ENCODE measurements at regions not wholly inside any gene's neighbourhood (a gene's known extent, or its start where the extent isn't known, plus 50 kb on each side); places are given as distances from the start of the nearest gene placed in this dataset.

GRCh38 chr2:60339286-60339685 is 214.2 kb downstream of the BCL11A start:
- H3K4me3 ChIP-seq (ENCODE audit: low read length): no peak overlapping the region
- H3K9ac ChIP-seq (ENCODE audit: low read depth, low read length): no peak overlapping the region
- H3K4me1 ChIP-seq (ENCODE audit: control insufficient read depth, insufficient read depth, low read length): no peaks in the 10 kb centered on the region
- H3K27me3 ChIP-seq (ENCODE audit: control insufficient read depth, insufficient read depth, low read length): no peaks in the 10 kb centered on the region
- no peaks in the 10 kb centered on the region for H3K36me3 ChIP-seq (ENCODE audit: insufficient read depth, low read length)
- no peaks in the 10 kb centered on the region for H3K9me3 ChIP-seq (replicated peaks; ENCODE audit: low read length)
- H3K4me2 ChIP-seq (ENCODE audit: low read length): no peak overlapping the region

GRCh38 chr2:60337142-60337497 is 216.3 kb downstream of the BCL11A start:
- Histone ChIP-seq H3K9me3 (replicated peaks; ENCODE audit: low read length) (no peaks in the 10 kb centered on the region), H3K27me3 (ENCODE audit: control insufficient read depth, insufficient read depth, low read length) (no peaks in the 10 kb centered on the region), H3K36me3 (ENCODE audit: insufficient read depth, low read length) (no peaks in the 10 kb centered on the region), H3K4me2 (ENCODE audit: low read length) (no peak overlapping the region), H3K9ac (ENCODE audit: low read depth, low read length) (no peak overlapping the region), H3K4me1 (ENCODE audit: control insufficient read depth, insufficient read depth, low read length) (no peaks in the 10 kb centered on the region), H3K4me3 (ENCODE audit: low read length) (no peak overlapping the region)

GRCh38 chr2:60336442-60337141 is 216.9 kb downstream of the BCL11A start:
- no peaks in the 10 kb centered on the region for H3K9me3 ChIP-seq (replicated peaks; ENCODE audit: low read length)
- no peak overlapping the region for H3K4me3 ChIP-seq (ENCODE audit: low read length)
- no peaks in the 10 kb centered on the region for H3K36me3 ChIP-seq (ENCODE audit: insufficient read depth, low read length)
- H3K4me1 ChIP-seq (ENCODE audit: control insufficient read depth, insufficient read depth, low read length): no peaks in the 10 kb centered on the region
- no peak overlapping the region for H3K9ac ChIP-seq (ENCODE audit: low read depth, low read length)
- no peak overlapping the region for H3K4me2 ChIP-seq (ENCODE audit: low read length)
- no peaks in the 10 kb centered on the region for H3K27me3 ChIP-seq (ENCODE audit: control insufficient read depth, insufficient read depth, low read length)

- H3K27me3 ChIP-seq (ENCODE audit: control insufficient read depth, insufficient read depth, low read length): no peaks in the 10 kb centered on the region
- H3K4me1 ChIP-seq (ENCODE audit: control insufficient read depth, insufficient read depth, low read length): no peaks in the 10 kb centered on the region
- no peak overlapping the region for H3K4me3 ChIP-seq (ENCODE audit: low read length)
- H3K4me2 ChIP-seq (ENCODE audit: low read length): no peak overlapping the region
- no peak overlapping the region for H3K9ac ChIP-seq (ENCODE audit: low read depth, low read length)
- no peaks in the 10 kb centered on the region for H3K36me3 ChIP-seq (ENCODE audit: insufficient read depth, low read length)
- H3K9me3 ChIP-seq (replicated peaks; ENCODE audit: low read length): no peaks in the 10 kb centered on the region
These were observed 217.8 kb downstream of the BCL11A start for GRCh38 chr2:60335533-60336237.

- Histone ChIP-seq H3K9ac (ENCODE audit: low read depth, low read length) (no peak overlapping the region), H3K36me3 (ENCODE audit: insufficient read depth, low read length) (no peaks in the 10 kb centered on the region), H3K4me3 (ENCODE audit: low read length) (no peak overlapping the region), H3K4me2 (ENCODE audit: low read length) (no peak overlapping the region), H3K4me1 (ENCODE audit: control insufficient read depth, insufficient read depth, low read length) (no peaks in the 10 kb centered on the region), H3K9me3 (replicated peaks; ENCODE audit: low read length) (no peaks in the 10 kb centered on the region), H3K27me3 (ENCODE audit: control insufficient read depth, insufficient read depth, low read length) (no peaks in the 10 kb centered on the region)
These were observed 218.8 kb downstream of the BCL11A start for GRCh38 chr2:60334610-60335009.

GRCh38 chr2:60333264-60333663 is 220.2 kb downstream of the BCL11A start:
- no peaks in the 10 kb centered on the region for H3K9me3 ChIP-seq (replicated peaks; ENCODE audit: low read length)
- no peaks in the 10 kb centered on the region for H3K36me3 ChIP-seq (ENCODE audit: insufficient read depth, low read length)
- H3K27me3 ChIP-seq (ENCODE audit: control insufficient read depth, insufficient read depth, low read length): no peaks in the 10 kb centered on the region
- no peak overlapping the region for H3K4me3 ChIP-seq (ENCODE audit: low read length)
- no peak overlapping the region for H3K4me2 ChIP-seq (ENCODE audit: low read length)
- H3K9ac ChIP-seq (ENCODE audit: low read depth, low read length): no peak overlapping the region
- no peaks in the 10 kb centered on the region for H3K4me1 ChIP-seq (ENCODE audit: control insufficient read depth, insufficient read depth, low read length)

- H3K27me3 ChIP-seq (ENCODE audit: control insufficient read depth, insufficient read depth, low read length): no peaks in the 10 kb centered on the region
These were observed 222.2 kb downstream of the BCL11A start for GRCh38 chr2:60331115-60331809.

GRCh38 chr2:60329225-60329624 is 224.2 kb downstream of the BCL11A start:
- no peaks in the 10 kb centered on the region for H3K9me3 ChIP-seq (replicated peaks; ENCODE audit: low read length)
- no peak overlapping the region for H3K4me3 ChIP-seq (ENCODE audit: low read length)
- H3K4me1 ChIP-seq (ENCODE audit: control insufficient read depth, insufficient read depth, low read length): no peaks in the 10 kb centered on the region
- H3K36me3 ChIP-seq (ENCODE audit: insufficient read depth, low read length): no peaks in the 10 kb centered on the region
- no peak overlapping the region for H3K9ac ChIP-seq (ENCODE audit: low read depth, low read length)
- H3K27me3 ChIP-seq (ENCODE audit: control insufficient read depth, insufficient read depth, low read length): no peaks in the 10 kb centered on the region
- H3K4me2 ChIP-seq (ENCODE audit: low read length): no peak overlapping the region

More at GRCh38 chr2:60331115-60331809, 222.2 kb downstream of the BCL11A start:
- H3K36me3 ChIP-seq (ENCODE audit: insufficient read depth, low read length): no peaks in the 10 kb centered on the region
- H3K9me3 ChIP-seq (replicated peaks; ENCODE audit: low read length): no peaks in the 10 kb centered on the region
- no peak overlapping the region for H3K9ac ChIP-seq (ENCODE audit: low read depth, low read length)
- no peaks in the 10 kb centered on the region for H3K4me1 ChIP-seq (ENCODE audit: control insufficient read depth, insufficient read depth, low read length)
- no peak overlapping the region for H3K4me3 ChIP-seq (ENCODE audit: low read length)
- no peak overlapping the region for H3K4me2 ChIP-seq (ENCODE audit: low read length)

GRCh38 chr2:60324536-60324935 is 228.9 kb downstream of the BCL11A start:
- H3K9me3 ChIP-seq (replicated peaks; ENCODE audit: low read length): no peaks in the 10 kb centered on the region
- H3K4me3 ChIP-seq (ENCODE audit: low read length): no peak overlapping the region
- no peak overlapping the region for H3K4me2 ChIP-seq (ENCODE audit: low read length)
- no peaks in the 10 kb centered on the region for H3K4me1 ChIP-seq (ENCODE audit: control insufficient read depth, insufficient read depth, low read length)
- no peaks in the 10 kb centered on the region for H3K27me3 ChIP-seq (ENCODE audit: control insufficient read depth, insufficient read depth, low read length)
- no peaks in the 10 kb centered on the region for H3K36me3 ChIP-seq (ENCODE audit: insufficient read depth, low read length)
- no peak overlapping the region for H3K9ac ChIP-seq (ENCODE audit: low read depth, low read length)

- H3K27me3 ChIP-seq (ENCODE audit: control insufficient read depth, insufficient read depth, low read length): no peaks in the 10 kb centered on the region
- no peak overlapping the region for H3K4me3 ChIP-seq (ENCODE audit: low read length)
- no peak overlapping the region for H3K9ac ChIP-seq (ENCODE audit: low read depth, low read length)
- no peaks in the 10 kb centered on the region for H3K36me3 ChIP-seq (ENCODE audit: insufficient read depth, low read length)
- no peak overlapping the region for H3K4me2 ChIP-seq (ENCODE audit: low read length)
- H3K9me3 ChIP-seq (replicated peaks; ENCODE audit: low read length): no peaks in the 10 kb centered on the region
- no peaks in the 10 kb centered on the region for H3K4me1 ChIP-seq (ENCODE audit: control insufficient read depth, insufficient read depth, low read length)
These were observed 231.6 kb downstream of the BCL11A start for GRCh38 chr2:60321816-60322215.

GRCh38 chr2:60320724-60321123 is 232.7 kb downstream of the BCL11A start:
- H3K4me3 ChIP-seq (ENCODE audit: low read length): no peak overlapping the region
- H3K4me1 ChIP-seq (ENCODE audit: control insufficient read depth, insufficient read depth, low read length): no peaks in the 10 kb centered on the region
- no peaks in the 10 kb centered on the region for H3K36me3 ChIP-seq (ENCODE audit: insufficient read depth, low read length)
- no peak overlapping the region for H3K4me2 ChIP-seq (ENCODE audit: low read length)
- no peaks in the 10 kb centered on the region for H3K27me3 ChIP-seq (ENCODE audit: control insufficient read depth, insufficient read depth, low read length)
- H3K9ac ChIP-seq (ENCODE audit: low read depth, low read length): no peak overlapping the region
- H3K9me3 ChIP-seq (replicated peaks; ENCODE audit: low read length): no peaks in the 10 kb centered on the region

Measured in skeletal muscle satellite cell (primary cell).